ENCODE measurements at regions not wholly inside any gene's neighbourhood (a gene's known extent, or its start where the extent isn't known, plus 50 kb on each side); places are given as distances from the start of the nearest gene placed in this dataset.

GRCh38 chr2:121165038-121165542 lies 119.9 kb downstream of the TFCP2L1 start:
- BruUV-seq (replicated peaks), result no TSS peak
- H3K9me2 ChIP-seq (ENCODE audit: insufficient read depth), result no peaks in the 10 kb centered on the region
- TF ChIP-seq EZH2 (IDR thresholded peaks at IDR 0.05; ENCODE audit: low read depth) (no peak), CTCF (conservative IDR thresholded peaks at IDR 0.05) (no peak)
- POLR2A ChIA-PET (ENCODE audit: unreplicated experiment), result no interaction called here
- no peak overlapping the region for H3K27ac ChIP-seq
- intact Hi-C loops (cut with micrococcal nuclease; ENCODE audit: unreplicated experiment), result no loop called here
- H3K4me2 ChIP-seq, result no peak overlapping the region
- no peaks in the 10 kb centered on the region for H3K36me3 ChIP-seq (ENCODE audit: low read depth)
- no peaks in the 10 kb centered on the region for H3K27me3 ChIP-seq (ENCODE audit: insufficient read depth, low read depth)
- H4K20me1 ChIP-seq (ENCODE audit: insufficient read depth), result no peaks in the 10 kb centered on the region
- no peak overlapping the region for H3K4me3 ChIP-seq
- H3K79me2 ChIP-seq (ENCODE audit: low read depth), result no peaks in the 10 kb centered on the region
- no peaks in the 10 kb centered on the region for H3F3A ChIP-seq (ENCODE audit: insufficient read depth, low read depth)
- DNase-seq, result no peak
- no peak overlapping the region for H2AFZ ChIP-seq
- H3K9me3 ChIP-seq (ENCODE audit: insufficient read depth, low read depth), result 0 out of 2 replicates have a peak, but pooled peaks cover 6% of the 10 kb centered on the region
- CTCF ChIA-PET, result no interaction called here
- H3K4me1 ChIP-seq (replicated peaks; ENCODE audit: insufficient read depth), result no peaks in the 10 kb centered on the region
